HepG2 (cell line): ENCODE measurements at regions not wholly inside any gene's neighbourhood (a gene's known extent, or its start where the extent isn't known, plus 50 kb on each side); places are given as distances from the start of the nearest gene placed in this dataset.

ENCODE experiments used
- ATAC-seq: fragments of 200-7000 bp; cut with Tn5 transposase; 3 replicates; pipeline ENCODE4 v1.9.1; 2020; ENCODE audit warnings: mild to moderate bottlenecking, moderate library complexity
- BruUV-seq: library from RNA; stranded (reverse); fragments of 400-500 nt; replicated peaks from 2 replicates; lab custom pipeline; 2021; lab: Mats Ljungman, UMichigan
- CTCF ChIA-PET: fragments of 300-600 bp; formaldehyde crosslinking; extraction: SDS; loops from one replicate; lab custom pipeline; 2021; ENCODE audit warnings: low total read pairs, inconsistent platforms, low intra/inter-chr PET ratio; lab: Yijun Ruan, JAX
- POLR2A ChIA-PET: fragments of 350-600 bp; sonication (Branson Sonifier 250); formaldehyde crosslinking; loops from one replicate; lab custom pipeline; 2020; ENCODE audit warnings: antibody characterized with exemption, inconsistent platforms; lab: Yijun Ruan, JAX
- DNase-seq: peaks from one replicate; pipeline ENCODE4 v3.0.0-alpha.2; 2015; ENCODE audit warnings: low spot score
- FAIRE-seq: peaks from 3 replicates; lab custom pipeline; 2011; peaks lifted over from hg19 to GRCh38; lab: Jason Lieb, UNC
- H2AFZ ChIP-seq: one replicate; pipeline ENCODE4 v1.6.1; 2011; ENCODE audit warnings: low read length, inconsistent platforms
- H3K27ac ChIP-seq: fragments of 300-600 bp; 3 replicates; pipeline ENCODE4 v1.8.0; 2011; ENCODE audit warnings: mixed run types, mild to moderate bottlenecking, mixed read lengths, low read length, inconsistent platforms; ENCODE audit not compliant: insufficient read depth; ENCODE audit errors: extremely low read length
- H3K27me3 ChIP-seq, 2 experiments: fragments of 200-600 bp in 1 of 2; 2 replicates in 1 of 2; 3 replicates in 1 of 2; pipeline versions ENCODE4 v1.6.0 to v1.8.0; 2011; ENCODE audit warnings: low read length in 2 of 2, mild to moderate bottlenecking in 2 of 2, moderate library complexity in 2 of 2, inconsistent platforms in 1 of 2; ENCODE audit not compliant: insufficient read depth in 2 of 2, control insufficient read depth in 1 of 2
- H3K36me3 ChIP-seq, 2 experiments: fragments of 200-600 bp in 1 of 2; replicated peaks in 1 of 2; 2 replicates in 1 of 2; 3 replicates in 1 of 2; pipeline versions ENCODE4 v1.5.1 to v1.8.0; 2011; ENCODE audit warnings: low read length in 2 of 2, inconsistent platforms in 1 of 2; ENCODE audit not compliant: insufficient read depth in 2 of 2, control insufficient read depth in 1 of 2
- H3K4me1 ChIP-seq: 2 replicates; pipeline ENCODE4 v1.5.1; 2012; ENCODE audit warnings: low read length, inconsistent platforms; ENCODE audit not compliant: insufficient read depth
- H3K4me2 ChIP-seq: 2 replicates; pipeline ENCODE4 v1.6.0; 2011; ENCODE audit warnings: low read depth, low read length, inconsistent platforms
- H3K4me3 ChIP-seq, 3 experiments: fragments of 200-600 bp in 1 of 3; sonication (generic), shearing (Covaris generic) in 1 of 3; replicated peaks in 1 of 3; 2 replicates each; pipeline ENCODE4 v1.5.1; 2011 to 2016; ENCODE audit warnings: low read length in 3 of 3, inconsistent platforms in 2 of 3, low read depth in 2 of 3, mild to moderate bottlenecking in 2 of 3, control low read depth in 1 of 3, mixed read lengths in 1 of 3; ENCODE audit not compliant: insufficient read depth in 1 of 3
- H3K79me2 ChIP-seq: one replicate; pipeline ENCODE4 v1.6.1; 2011; ENCODE audit warnings: low read length, inconsistent platforms; ENCODE audit not compliant: insufficient read depth
- H3K9ac ChIP-seq: 2 replicates; pipeline ENCODE4 v1.6.0; 2011; ENCODE audit warnings: mild to moderate bottlenecking, low read depth, low read length, inconsistent platforms; ENCODE audit not compliant: insufficient read depth
- H3K9me3 ChIP-seq: 2 replicates; pipeline ENCODE4 v1.5.1; 2012; ENCODE audit warnings: mild to moderate bottlenecking, low read length
- H4K20me1 ChIP-seq: 2 replicates; pipeline ENCODE4 v1.6.0; 2011; ENCODE audit warnings: inconsistent platforms, mild to moderate bottlenecking, low read length, moderate library complexity; ENCODE audit not compliant: insufficient read depth
- CEBPB ChIP-seq: IDR thresholded peaks from 2 replicates; pipeline ENCODE4 v1.6.1; 2011; ENCODE audit warnings: low read depth, low read length, improper control_type of control experiment, borderline replicate concordance
- EHMT2 ChIP-seq: fragments of 200-600 bp; sonication (generic); IDR thresholded peaks from 2 replicates; pipeline ENCODE4 v1.7.0; 2017; ENCODE audit warnings: antibody characterized with exemption, low read depth, low read length, borderline replicate concordance
- FLYWCH1 ChIP-seq: sonication (generic); formaldehyde crosslinking; IDR thresholded peaks from 2 replicates; pipeline ENCODE4 v1.8.1; 2023; ENCODE audit warnings: mild to moderate bottlenecking, missing genetic modification reagents
- FOXA3 ChIP-seq: IDR thresholded peaks from 2 replicates; pipeline ENCODE4 v1.6.1; 2016; ENCODE audit warnings: missing genetic modification reagents, missing compliant biosample characterization
- GABPA ChIP-seq, 2 experiments: IDR thresholded peaks; 2 replicates each; pipeline ENCODE4 v1.6.1; 2011 to 2016; ENCODE audit warnings: low read depth in 2 of 2, low read length in 1 of 2, missing biosample characterization in 1 of 2, missing genetic modification characterization in 1 of 2
- IKZF4 ChIP-seq: sonication (generic); formaldehyde crosslinking; IDR thresholded peaks from 2 replicates; pipeline ENCODE4 v1.5.1; 2020; ENCODE audit warnings: borderline replicate concordance, mild to moderate bottlenecking, low read depth, missing genetic modification reagents; ENCODE audit errors: not compliant biosample characterization
- ISL2 ChIP-seq: sonication (generic); formaldehyde crosslinking; IDR thresholded peaks from 2 replicates; pipeline ENCODE4 v1.5.0; 2020; ENCODE audit warnings: missing genetic modification reagents
- MXD4 ChIP-seq: IDR thresholded peaks from 2 replicates; pipeline ENCODE4 v1.6.1; 2016; ENCODE audit warnings: mild to moderate bottlenecking, missing biosample characterization, missing genetic modification reagents
- NFE2L1 ChIP-seq: sonication (generic); formaldehyde crosslinking; IDR thresholded peaks from 2 replicates; pipeline ENCODE4 v1.4.0; 2020; ENCODE audit warnings: missing genetic modification reagents, mild to moderate bottlenecking, borderline replicate concordance
- RBM22 ChIP-seq: fragments of 200-400 bp; formaldehyde crosslinking; optimal IDR thresholded peaks from 2 replicates; pipeline ENCODE3; 2017; ENCODE audit warnings: mild to moderate bottlenecking, low read length, moderate library complexity
- SMC3 ChIP-seq: IDR thresholded peaks from 2 replicates; pipeline ENCODE4 v1.6.1; 2011; ENCODE audit warnings: low read length, improper control_type of control experiment
- ZNF160 ChIP-seq: sonication (generic); formaldehyde crosslinking; IDR thresholded peaks from 2 replicates; pipeline ENCODE4 v1.8.0; 2022; ENCODE audit warnings: mild to moderate bottlenecking, inconsistent platforms, missing genetic modification reagents
- ZNF251 ChIP-seq: sonication (generic); formaldehyde crosslinking; IDR thresholded peaks from 2 replicates; pipeline ENCODE4 v1.9.0; 2021; ENCODE audit warnings: mild to moderate bottlenecking, missing genetic modification reagents
- ZNF326 ChIP-seq: sonication (generic); formaldehyde crosslinking; IDR thresholded peaks from 2 replicates; pipeline ENCODE4 v1.4.0; 2020; ENCODE audit warnings: missing genetic modification reagents, borderline replicate concordance
- ZNF329 ChIP-seq: sonication (generic); formaldehyde crosslinking; IDR thresholded peaks from 2 replicates; pipeline ENCODE4 v1.9.0; 2021; ENCODE audit warnings: low read depth, mild to moderate bottlenecking, missing genetic modification reagents
- ZNF354B ChIP-seq: sonication (generic); formaldehyde crosslinking; IDR thresholded peaks from 2 replicates; pipeline ENCODE4 v1.8.0; 2022; ENCODE audit warnings: mild to moderate bottlenecking, missing genetic modification reagents
- ZNF672 ChIP-seq: sonication (generic); formaldehyde crosslinking; IDR thresholded peaks from 2 replicates; pipeline ENCODE4 v1.8.1; 2022; ENCODE audit warnings: missing genetic modification reagents
- WGBS: methylation state at CpG from one replicate; pipeline ENCODE4 v1.1.6; 2017; ENCODE audit warnings: low lambda C conversion rate; 5-methylcytosine and 5-hydroxymethylcytosine counted together
- in situ Hi-C: cut with HindIII; loops from 2 replicates; pipeline ENCODE4 v1.10.0; 2017; ENCODE audit warnings: low pct_unique_long_range_greater_than_20kb; ENCODE audit not compliant: extremely low pct_ligation_motif_present
- intact Hi-C: fragments of 100-400 bp; cut with micrococcal nuclease; formaldehyde crosslinking; loops from one replicate; pipeline ENCODE4 v1.10.0; 2022; ENCODE audit not compliant: unreplicated experiment
- TF ChIP-seq, protein P1 (sequence below): sonication (generic); formaldehyde crosslinking; IDR thresholded peaks from 2 replicates; pipeline ENCODE4 v1.9.0; 2021; ENCODE audit warnings: missing genetic modification reagents, borderline replicate concordance
- TF ChIP-seq, protein P2 (sequence below): sonication (generic); formaldehyde crosslinking; IDR thresholded peaks from 2 replicates; pipeline ENCODE4 v1.4.0; 2020; ENCODE audit warnings: missing genetic modification reagents, borderline replicate concordance
- TF ChIP-seq, protein P3 (sequence below), 2 experiments: sonication (generic) in 1 of 2; formaldehyde crosslinking in 1 of 2; IDR thresholded peaks; 2 replicates each; pipeline versions ENCODE4 v1.5.1 to v1.6.1; 2011 to 2020; ENCODE audit warnings: borderline replicate concordance in 1 of 2, low read depth in 1 of 2, low read length in 1 of 2, mild to moderate bottlenecking in 1 of 2, missing genetic modification reagents in 1 of 2, moderate library complexity in 1 of 2

DNA sequence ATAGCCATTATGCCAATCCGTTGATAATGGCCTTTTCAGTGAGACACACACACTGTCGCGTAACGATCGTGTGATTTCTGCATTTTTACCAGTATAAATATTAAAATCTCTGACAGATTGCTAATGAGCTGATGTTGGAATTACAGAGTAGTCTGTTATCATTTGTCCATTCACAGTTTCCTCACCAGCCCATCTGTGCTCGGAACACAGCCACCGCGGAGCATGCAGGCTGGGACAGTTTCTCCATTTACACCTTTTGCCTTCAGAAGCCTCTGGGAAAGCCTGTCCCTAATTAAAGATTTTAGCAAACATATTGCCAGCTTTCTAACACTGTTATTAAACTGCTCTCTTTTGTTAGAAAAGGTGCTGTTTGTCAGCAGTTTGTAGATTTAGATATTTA, 82.2 kb upstream of the BARHL2 start:
- no peak overlapping the region for H3K4me2 ChIP-seq
- H3K9me3 ChIP-seq: no peaks in the 10 kb centered on the region
- DNase-seq: no peak
- CTCF ChIA-PET: no interaction called here
- H3K9ac ChIP-seq: no peak overlapping the region
- no peak for ATAC-seq
- intact Hi-C loops (no loop called here), in situ Hi-C loops (no loop called here)
- H3K4me1 ChIP-seq: no peaks in the 10 kb centered on the region
- H3K27ac ChIP-seq: no peak overlapping the region
- H3K79me2 ChIP-seq: no peaks in the 10 kb centered on the region
- H2AFZ ChIP-seq: no peak overlapping the region
- WGBS: 43% methylated on average over 8 of the region's 8 CpGs
- TF ChIP-seq RBM22 (no peak), ZNF160 (no peak), IKZF4 (CRISPR knock-in tag) (no peak), CEBPB (no peak), ZNF354B (CRISPR knock-in tag) (no peak), ZNF329 (CRISPR knock-in tag) (no peak), ZNF326 (CRISPR knock-in tag) (no peak), FLYWCH1 (no peak), ZNF672 (no peak), FOXA3 (CRISPR knock-in tag) (no peak), ZNF251 (no peak), MXD4 (CRISPR knock-in tag) (no peak), SMC3 (no peak), ISL2 (CRISPR knock-in tag) (no peak), EHMT2 (no peak), GABPA (IDR thresholded peaks at IDR 0.05; ENCODE audit: low read depth, low read length) (no peak), GABPA (CRISPR knock-in tag; IDR thresholded peaks at IDR 0.05; ENCODE audit: low read depth) (no peak), NFE2L1 (CRISPR knock-in tag) (no peak)
- TF ChIP-seq, protein P1, sequence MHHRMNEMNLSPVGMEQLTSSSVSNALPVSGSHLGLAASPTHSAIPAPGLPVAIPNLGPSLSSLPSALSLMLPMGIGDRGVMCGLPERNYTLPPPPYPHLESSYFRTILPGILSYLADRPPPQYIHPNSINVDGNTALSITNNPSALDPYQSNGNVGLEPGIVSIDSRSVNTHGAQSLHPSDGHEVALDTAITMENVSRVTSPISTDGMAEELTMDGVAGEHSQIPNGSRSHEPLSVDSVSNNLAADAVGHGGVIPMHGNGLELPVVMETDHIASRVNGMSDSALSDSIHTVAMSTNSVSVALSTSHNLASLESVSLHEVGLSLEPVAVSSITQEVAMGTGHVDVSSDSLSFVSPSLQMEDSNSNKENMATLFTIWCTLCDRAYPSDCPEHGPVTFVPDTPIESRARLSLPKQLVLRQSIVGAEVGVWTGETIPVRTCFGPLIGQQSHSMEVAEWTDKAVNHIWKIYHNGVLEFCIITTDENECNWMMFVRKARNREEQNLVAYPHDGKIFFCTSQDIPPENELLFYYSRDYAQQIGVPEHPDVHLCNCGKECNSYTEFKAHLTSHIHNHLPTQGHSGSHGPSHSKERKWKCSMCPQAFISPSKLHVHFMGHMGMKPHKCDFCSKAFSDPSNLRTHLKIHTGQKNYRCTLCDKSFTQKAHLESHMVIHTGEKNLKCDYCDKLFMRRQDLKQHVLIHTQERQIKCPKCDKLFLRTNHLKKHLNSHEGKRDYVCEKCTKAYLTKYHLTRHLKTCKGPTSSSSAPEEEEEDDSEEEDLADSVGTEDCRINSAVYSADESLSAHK (CRISPR knock-in tag): no peak
- TF ChIP-seq, protein P2, sequence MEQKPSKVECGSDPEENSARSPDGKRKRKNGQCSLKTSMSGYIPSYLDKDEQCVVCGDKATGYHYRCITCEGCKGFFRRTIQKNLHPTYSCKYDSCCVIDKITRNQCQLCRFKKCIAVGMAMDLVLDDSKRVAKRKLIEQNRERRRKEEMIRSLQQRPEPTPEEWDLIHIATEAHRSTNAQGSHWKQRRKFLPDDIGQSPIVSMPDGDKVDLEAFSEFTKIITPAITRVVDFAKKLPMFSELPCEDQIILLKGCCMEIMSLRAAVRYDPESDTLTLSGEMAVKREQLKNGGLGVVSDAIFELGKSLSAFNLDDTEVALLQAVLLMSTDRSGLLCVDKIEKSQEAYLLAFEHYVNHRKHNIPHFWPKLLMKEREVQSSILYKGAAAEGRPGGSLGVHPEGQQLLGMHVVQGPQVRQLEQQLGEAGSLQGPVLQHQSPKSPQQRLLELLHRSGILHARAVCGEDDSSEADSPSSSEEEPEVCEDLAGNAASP (CRISPR knock-in tag): no peak
- TF ChIP-seq, protein P3, sequence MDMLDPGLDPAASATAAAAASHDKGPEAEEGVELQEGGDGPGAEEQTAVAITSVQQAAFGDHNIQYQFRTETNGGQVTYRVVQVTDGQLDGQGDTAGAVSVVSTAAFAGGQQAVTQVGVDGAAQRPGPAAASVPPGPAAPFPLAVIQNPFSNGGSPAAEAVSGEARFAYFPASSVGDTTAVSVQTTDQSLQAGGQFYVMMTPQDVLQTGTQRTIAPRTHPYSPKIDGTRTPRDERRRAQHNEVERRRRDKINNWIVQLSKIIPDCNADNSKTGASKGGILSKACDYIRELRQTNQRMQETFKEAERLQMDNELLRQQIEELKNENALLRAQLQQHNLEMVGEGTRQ (IDR thresholded peaks at IDR 0.05; ENCODE audit: low read depth, low read length): no peak
- TF ChIP-seq, protein P3 (CRISPR knock-in tag; IDR thresholded peaks at IDR 0.05; ENCODE audit: borderline replicate concordance): no peak
- POLR2A ChIA-PET: no interaction called here
- BruUV-seq: no TSS peak
- H3K36me3 ChIP-seq: no peaks in the 10 kb centered on the region
- no peak for FAIRE-seq
- H4K20me1 ChIP-seq: no peaks in the 10 kb centered on the region
- H3K27me3 ChIP-seq: no peaks in the 10 kb centered on the region
- no peak overlapping the region for H3K4me3 ChIP-seq
